ENCODE measurements at regions not wholly inside any gene's neighbourhood (a gene's known extent, or its start where the extent isn't known, plus 50 kb on each side); places are given as distances from the start of the nearest gene placed in this dataset.
A peak's percentile ranks its signal among the peaks of the same experiment; 100 is the strongest.

DNA sequence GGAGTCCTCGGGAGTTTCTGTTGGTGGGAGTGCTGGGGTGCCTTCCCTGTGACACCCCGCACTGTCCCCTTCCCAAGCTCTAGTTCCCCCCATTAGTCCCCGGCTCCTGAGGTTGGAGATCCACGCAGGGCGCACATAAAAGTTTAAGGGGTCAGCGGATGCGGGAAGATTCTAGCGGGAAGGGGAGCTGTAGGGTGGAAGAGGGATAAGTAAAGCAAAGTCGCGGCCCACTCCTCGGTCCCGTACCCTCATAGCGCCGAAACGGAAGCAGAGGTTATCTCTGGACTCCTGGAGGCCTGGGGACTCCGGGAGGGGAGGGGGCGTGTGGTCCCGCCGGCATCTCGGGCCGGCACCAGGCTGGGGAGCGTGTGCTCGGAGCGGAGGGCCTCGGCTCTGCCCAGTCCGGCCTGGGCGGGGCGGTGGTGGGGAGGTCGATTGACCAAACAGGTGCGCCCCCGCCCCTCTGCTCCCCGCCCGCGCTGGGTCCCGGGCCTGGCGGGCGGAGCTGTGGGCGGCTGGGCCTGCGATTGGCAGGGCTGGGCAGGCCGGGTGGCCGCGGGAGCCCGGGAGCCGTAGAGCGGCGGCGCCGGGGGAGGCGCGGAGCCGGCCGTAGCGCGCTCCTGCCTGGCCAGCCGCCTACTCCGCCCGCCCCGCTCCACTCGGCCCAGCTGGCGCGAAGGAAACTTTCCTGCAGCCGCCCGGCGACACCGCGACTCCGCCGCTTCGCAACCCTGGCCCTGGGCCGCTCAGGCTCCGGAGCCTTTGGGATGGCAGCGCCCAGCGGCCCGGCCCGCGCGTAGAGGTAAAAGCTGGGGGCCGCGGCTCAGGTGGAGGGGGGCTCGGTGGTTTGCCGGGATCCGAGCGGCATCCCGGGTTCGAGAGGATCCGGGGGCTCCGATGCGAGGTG, 52.2 kb upstream of the DAB2IP start (continued):
- TF ChIP-seq, protein P1, sequence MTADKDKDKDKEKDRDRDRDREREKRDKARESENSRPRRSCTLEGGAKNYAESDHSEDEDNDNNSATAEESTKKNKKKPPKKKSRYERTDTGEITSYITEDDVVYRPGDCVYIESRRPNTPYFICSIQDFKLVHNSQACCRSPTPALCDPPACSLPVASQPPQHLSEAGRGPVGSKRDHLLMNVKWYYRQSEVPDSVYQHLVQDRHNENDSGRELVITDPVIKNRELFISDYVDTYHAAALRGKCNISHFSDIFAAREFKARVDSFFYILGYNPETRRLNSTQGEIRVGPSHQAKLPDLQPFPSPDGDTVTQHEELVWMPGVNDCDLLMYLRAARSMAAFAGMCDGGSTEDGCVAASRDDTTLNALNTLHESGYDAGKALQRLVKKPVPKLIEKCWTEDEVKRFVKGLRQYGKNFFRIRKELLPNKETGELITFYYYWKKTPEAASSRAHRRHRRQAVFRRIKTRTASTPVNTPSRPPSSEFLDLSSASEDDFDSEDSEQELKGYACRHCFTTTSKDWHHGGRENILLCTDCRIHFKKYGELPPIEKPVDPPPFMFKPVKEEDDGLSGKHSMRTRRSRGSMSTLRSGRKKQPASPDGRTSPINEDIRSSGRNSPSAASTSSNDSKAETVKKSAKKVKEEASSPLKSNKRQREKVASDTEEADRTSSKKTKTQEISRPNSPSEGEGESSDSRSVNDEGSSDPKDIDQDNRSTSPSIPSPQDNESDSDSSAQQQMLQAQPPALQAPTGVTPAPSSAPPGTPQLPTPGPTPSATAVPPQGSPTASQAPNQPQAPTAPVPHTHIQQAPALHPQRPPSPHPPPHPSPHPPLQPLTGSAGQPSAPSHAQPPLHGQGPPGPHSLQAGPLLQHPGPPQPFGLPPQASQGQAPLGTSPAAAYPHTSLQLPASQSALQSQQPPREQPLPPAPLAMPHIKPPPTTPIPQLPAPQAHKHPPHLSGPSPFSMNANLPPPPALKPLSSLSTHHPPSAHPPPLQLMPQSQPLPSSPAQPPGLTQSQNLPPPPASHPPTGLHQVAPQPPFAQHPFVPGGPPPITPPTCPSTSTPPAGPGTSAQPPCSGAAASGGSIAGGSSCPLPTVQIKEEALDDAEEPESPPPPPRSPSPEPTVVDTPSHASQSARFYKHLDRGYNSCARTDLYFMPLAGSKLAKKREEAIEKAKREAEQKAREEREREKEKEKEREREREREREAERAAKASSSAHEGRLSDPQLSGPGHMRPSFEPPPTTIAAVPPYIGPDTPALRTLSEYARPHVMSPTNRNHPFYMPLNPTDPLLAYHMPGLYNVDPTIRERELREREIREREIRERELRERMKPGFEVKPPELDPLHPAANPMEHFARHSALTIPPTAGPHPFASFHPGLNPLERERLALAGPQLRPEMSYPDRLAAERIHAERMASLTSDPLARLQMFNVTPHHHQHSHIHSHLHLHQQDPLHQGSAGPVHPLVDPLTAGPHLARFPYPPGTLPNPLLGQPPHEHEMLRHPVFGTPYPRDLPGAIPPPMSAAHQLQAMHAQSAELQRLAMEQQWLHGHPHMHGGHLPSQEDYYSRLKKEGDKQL (CRISPR knock-in tag; IDR thresholded peaks at IDR 0.05; ENCODE audit: low read depth): no peak
- TF ChIP-seq ZNF546 (CRISPR knock-in tag; conservative IDR thresholded peaks at IDR 0.05) (no peak), SRY (CRISPR knock-in tag; IDR thresholded peaks at IDR 0.05) (0 out of 2 replicates have a peak, but pooled peaks have one; percentile 32), ZNF180 (CRISPR knock-in tag; IDR thresholded peaks at IDR 0.05; ENCODE audit: borderline replicate concordance, low read depth) (no peak), ZNF484 (CRISPR knock-in tag; IDR thresholded peaks at IDR 0.05; ENCODE audit: borderline replicate concordance, low read depth) (no peak), XRCC5 (optimal IDR thresholded peaks at IDR 0.05; ENCODE audit: low read length) (no peak), MEIS2 (CRISPR knock-in tag; IDR thresholded peaks at IDR 0.05) (no peak; the same call in 1 of the 2 replicates), ZNF670 (CRISPR knock-in tag; IDR thresholded peaks at IDR 0.05; ENCODE audit: borderline replicate concordance) (no peak), ZNF235 (CRISPR knock-in tag; IDR thresholded peaks at IDR 0.05; ENCODE audit: borderline replicate concordance) (no peak), PHF8 (CRISPR knock-in tag; IDR thresholded peaks at IDR 0.05) (peak; percentile 59), HMG20A (CRISPR knock-in tag; IDR thresholded peaks at IDR 0.05; ENCODE audit: borderline replicate concordance) (no peak), ZBTB7B (CRISPR knock-in tag; IDR thresholded peaks at IDR 0.05) (no peak; the same call in 1 of the 2 replicates), ZNF883 (CRISPR knock-in tag; IDR thresholded peaks at IDR 0.05; ENCODE audit: not compliant biosample characterization) (no peak)
- TF ChIP-seq, protein P2, sequence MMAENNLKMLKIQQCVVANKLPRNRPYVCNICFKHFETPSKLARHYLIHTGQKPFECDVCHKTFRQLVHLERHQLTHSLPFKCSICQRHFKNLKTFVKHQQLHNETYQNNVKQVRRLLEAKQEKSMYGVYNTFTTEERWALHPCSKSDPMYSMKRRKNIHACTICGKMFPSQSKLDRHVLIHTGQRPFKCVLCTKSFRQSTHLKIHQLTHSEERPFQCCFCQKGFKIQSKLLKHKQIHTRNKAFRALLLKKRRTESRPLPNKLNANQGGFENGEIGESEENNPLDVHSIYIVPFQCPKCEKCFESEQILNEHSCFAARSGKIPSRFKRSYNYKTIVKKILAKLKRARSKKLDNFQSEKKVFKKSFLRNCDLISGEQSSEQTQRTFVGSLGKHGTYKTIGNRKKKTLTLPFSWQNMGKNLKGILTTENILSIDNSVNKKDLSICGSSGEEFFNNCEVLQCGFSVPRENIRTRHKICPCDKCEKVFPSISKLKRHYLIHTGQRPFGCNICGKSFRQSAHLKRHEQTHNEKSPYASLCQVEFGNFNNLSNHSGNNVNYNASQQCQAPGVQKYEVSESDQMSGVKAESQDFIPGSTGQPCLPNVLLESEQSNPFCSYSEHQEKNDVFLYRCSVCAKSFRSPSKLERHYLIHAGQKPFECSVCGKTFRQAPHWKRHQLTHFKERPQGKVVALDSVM (CRISPR knock-in tag; IDR thresholded peaks at IDR 0.05): peak; percentile 79
- TF ChIP-seq, protein P3, sequence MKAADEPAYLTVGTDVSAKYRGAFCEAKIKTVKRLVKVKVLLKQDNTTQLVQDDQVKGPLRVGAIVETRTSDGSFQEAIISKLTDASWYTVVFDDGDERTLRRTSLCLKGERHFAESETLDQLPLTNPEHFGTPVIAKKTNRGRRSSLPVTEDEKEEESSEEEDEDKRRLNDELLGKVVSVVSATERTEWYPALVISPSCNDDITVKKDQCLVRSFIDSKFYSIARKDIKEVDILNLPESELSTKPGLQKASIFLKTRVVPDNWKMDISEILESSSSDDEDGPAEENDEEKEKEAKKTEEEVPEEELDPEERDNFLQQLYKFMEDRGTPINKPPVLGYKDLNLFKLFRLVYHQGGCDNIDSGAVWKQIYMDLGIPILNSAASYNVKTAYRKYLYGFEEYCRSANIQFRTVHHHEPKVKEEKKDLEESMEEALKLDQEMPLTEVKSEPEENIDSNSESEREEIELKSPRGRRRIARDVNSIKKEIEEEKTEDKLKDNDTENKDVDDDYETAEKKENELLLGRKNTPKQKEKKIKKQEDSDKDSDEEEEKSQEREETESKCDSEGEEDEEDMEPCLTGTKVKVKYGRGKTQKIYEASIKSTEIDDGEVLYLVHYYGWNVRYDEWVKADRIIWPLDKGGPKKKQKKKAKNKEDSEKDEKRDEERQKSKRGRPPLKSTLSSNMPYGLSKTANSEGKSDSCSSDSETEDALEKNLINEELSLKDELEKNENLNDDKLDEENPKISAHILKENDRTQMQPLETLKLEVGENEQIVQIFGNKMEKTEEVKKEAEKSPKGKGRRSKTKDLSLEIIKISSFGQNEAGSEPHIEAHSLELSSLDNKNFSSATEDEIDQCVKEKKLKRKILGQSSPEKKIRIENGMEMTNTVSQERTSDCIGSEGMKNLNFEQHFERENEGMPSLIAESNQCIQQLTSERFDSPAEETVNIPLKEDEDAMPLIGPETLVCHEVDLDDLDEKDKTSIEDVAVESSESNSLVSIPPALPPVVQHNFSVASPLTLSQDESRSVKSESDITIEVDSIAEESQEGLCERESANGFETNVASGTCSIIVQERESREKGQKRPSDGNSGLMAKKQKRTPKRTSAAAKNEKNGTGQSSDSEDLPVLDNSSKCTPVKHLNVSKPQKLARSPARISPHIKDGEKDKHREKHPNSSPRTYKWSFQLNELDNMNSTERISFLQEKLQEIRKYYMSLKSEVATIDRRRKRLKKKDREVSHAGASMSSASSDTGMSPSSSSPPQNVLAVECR (CRISPR knock-in tag; IDR thresholded peaks at IDR 0.05; ENCODE audit: borderline replicate concordance): peak; percentile 30; the same call in 1 of the 2 replicates
